ENCODE measurements at regions not wholly inside any gene's neighbourhood (a gene's known extent, or its start where the extent isn't known, plus 50 kb on each side); places are given as distances from the start of the nearest gene placed in this dataset.

DNA sequence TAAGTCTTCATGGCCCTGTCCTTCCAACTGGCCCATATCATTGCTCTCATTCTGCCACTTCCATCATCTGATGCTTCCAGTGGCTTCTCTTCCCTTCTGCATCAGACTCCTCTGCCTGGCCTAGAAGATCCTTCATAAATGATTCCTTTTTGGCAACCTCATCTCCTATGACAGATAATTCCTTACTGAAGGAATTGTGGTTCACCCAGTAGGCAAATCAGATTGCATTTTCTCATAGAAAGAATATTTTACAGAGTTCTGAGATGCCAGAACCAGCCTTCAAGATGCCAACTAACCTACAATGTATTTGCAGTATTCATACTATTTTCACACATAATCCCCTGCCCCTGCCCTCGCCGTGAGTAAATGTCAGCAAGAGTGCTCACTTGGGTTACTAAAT, 423.0 kb upstream of the TGFBR2 start (continued):
- TF ChIP-seq, protein P1, sequence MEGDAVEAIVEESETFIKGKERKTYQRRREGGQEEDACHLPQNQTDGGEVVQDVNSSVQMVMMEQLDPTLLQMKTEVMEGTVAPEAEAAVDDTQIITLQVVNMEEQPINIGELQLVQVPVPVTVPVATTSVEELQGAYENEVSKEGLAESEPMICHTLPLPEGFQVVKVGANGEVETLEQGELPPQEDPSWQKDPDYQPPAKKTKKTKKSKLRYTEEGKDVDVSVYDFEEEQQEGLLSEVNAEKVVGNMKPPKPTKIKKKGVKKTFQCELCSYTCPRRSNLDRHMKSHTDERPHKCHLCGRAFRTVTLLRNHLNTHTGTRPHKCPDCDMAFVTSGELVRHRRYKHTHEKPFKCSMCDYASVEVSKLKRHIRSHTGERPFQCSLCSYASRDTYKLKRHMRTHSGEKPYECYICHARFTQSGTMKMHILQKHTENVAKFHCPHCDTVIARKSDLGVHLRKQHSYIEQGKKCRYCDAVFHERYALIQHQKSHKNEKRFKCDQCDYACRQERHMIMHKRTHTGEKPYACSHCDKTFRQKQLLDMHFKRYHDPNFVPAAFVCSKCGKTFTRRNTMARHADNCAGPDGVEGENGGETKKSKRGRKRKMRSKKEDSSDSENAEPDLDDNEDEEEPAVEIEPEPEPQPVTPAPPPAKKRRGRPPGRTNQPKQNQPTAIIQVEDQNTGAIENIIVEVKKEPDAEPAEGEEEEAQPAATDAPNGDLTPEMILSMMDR (IDR thresholded peaks at IDR 0.05; ENCODE audit: control extremely low read depth in 1 of 3, insufficient read depth in 1 of 3, low read depth in 1 of 3, low read length in 3 of 3): no peak
